ENCODE measurements at regions not wholly inside any gene's neighbourhood (a gene's known extent, or its start where the extent isn't known, plus 50 kb on each side); places are given as distances from the start of the nearest gene placed in this dataset.
A peak's percentile ranks its signal among the peaks of the same experiment; 100 is the strongest.

GRCh38 chr2:8604262-8604661 lies 77.6 kb upstream of the ID2 start:
- H3K4me3 Mint-ChIP-seq, result no peak overlapping the region
- H3K4me1 Mint-ChIP-seq (ENCODE audit: low read depth), result peaks cover 64% of the 10 kb centered on the region
- H3K27me3 Mint-ChIP-seq (ENCODE audit: insufficient read depth), result no peaks in the 10 kb centered on the region
- H3K27ac Mint-ChIP-seq, result no peak overlapping the region
- no peak for DNase-seq
- H3K36me3 Mint-ChIP-seq (ENCODE audit: low read depth), result no peaks in the 10 kb centered on the region
- TF ChIP-seq CTCF (IDR thresholded peaks at IDR 0.05), result no peak
- no peaks in the 10 kb centered on the region for H3K9me3 Mint-ChIP-seq

- Mint-ChIP-seq H3K36me3 (ENCODE audit: low read depth) (no peaks in the 10 kb centered on the region), H3K27me3 (ENCODE audit: insufficient read depth) (peaks cover 3% of the 10 kb centered on the region; the same call in 1 of the 2 replicates), H3K4me1 (ENCODE audit: low read depth) (peaks cover 74% of the 10 kb centered on the region), H3K27ac (peak overlapping the region; percentile 79), H3K9me3 (no peaks in the 10 kb centered on the region), H3K4me3 (peak overlapping the region; percentile 66)
- DNase-seq, result peak; percentile 59
- no peak for TF ChIP-seq CTCF (IDR thresholded peaks at IDR 0.05)
These were observed 76.3 kb upstream of the ID2 start for GRCh38 chr2:8605351-8606065.

- Mint-ChIP-seq H3K27me3 (ENCODE audit: insufficient read depth) (peaks cover 3% of the 10 kb centered on the region; the same call in 1 of the 2 replicates), H3K4me1 (ENCODE audit: low read depth) (peaks cover 74% of the 10 kb centered on the region), H3K27ac (peak overlapping the region; percentile 2; the same call in 1 of the 2 replicates), H3K36me3 (ENCODE audit: low read depth) (no peaks in the 10 kb centered on the region), H3K9me3 (no peaks in the 10 kb centered on the region), H3K4me3 (no peak overlapping the region)
- no peak for TF ChIP-seq CTCF (IDR thresholded peaks at IDR 0.05)
- no peak for DNase-seq
These were observed 75.6 kb upstream of the ID2 start for GRCh38 chr2:8606226-8606625.

GRCh38 chr2:8606649-8607550 lies 75.0 kb upstream of the ID2 start:
- peaks cover 3% of the 10 kb centered on the region; the same call in 1 of the 2 replicates for H3K27me3 Mint-ChIP-seq (ENCODE audit: insufficient read depth)
- no peaks in the 10 kb centered on the region for H3K36me3 Mint-ChIP-seq (ENCODE audit: low read depth)
- DNase-seq, result no peak
- H3K4me3 Mint-ChIP-seq, result peak overlapping the region; percentile 56
- peaks cover 74% of the 10 kb centered on the region for H3K4me1 Mint-ChIP-seq (ENCODE audit: low read depth)
- H3K27ac Mint-ChIP-seq, result peak overlapping the region; percentile 60
- no peak for TF ChIP-seq CTCF (IDR thresholded peaks at IDR 0.05)
- H3K9me3 Mint-ChIP-seq, result no peaks in the 10 kb centered on the region

GRCh38 chr2:8607606-8608005 lies 74.2 kb upstream of the ID2 start:
- TF ChIP-seq CTCF (IDR thresholded peaks at IDR 0.05), result no peak
- Mint-ChIP-seq H3K36me3 (ENCODE audit: low read depth) (no peaks in the 10 kb centered on the region), H3K9me3 (no peaks in the 10 kb centered on the region), H3K4me3 (peak overlapping the region; percentile 56), H3K27ac (peak overlapping the region; percentile 60), H3K27me3 (ENCODE audit: insufficient read depth) (peaks cover 3% of the 10 kb centered on the region; the same call in 1 of the 2 replicates), H3K4me1 (ENCODE audit: low read depth) (peaks cover 71% of the 10 kb centered on the region)
- peak; percentile 87 for DNase-seq

Data from HFFc6 (cell line).